Loucy (cell line): ENCODE measurements at regions not wholly inside any gene's neighbourhood (a gene's known extent, or its start where the extent isn't known, plus 50 kb on each side); places are given as distances from the start of the nearest gene placed in this dataset.

Experiments
- H2AFZ ChIP-seq: fragments of 200-600 bp; sonication (generic); 2 replicates; pipeline ENCODE4 v1.6.0; 2016; ENCODE audit warnings: antibody characterized with exemption, mild to moderate bottlenecking, low read length, moderate library complexity
- H3F3A ChIP-seq: fragments of 200-600 bp; 2 replicates; pipeline ENCODE4 v1.6.0; 2016; ENCODE audit warnings: antibody characterized with exemption, low read depth, mild to moderate bottlenecking
- H3K27me3 ChIP-seq: fragments of 200-600 bp; sonication (generic); 2 replicates; pipeline ENCODE4 v1.6.1; 2014; ENCODE audit warnings: low read length, mild to moderate bottlenecking; ENCODE audit not compliant: insufficient read depth, poor library complexity, severe bottlenecking
- H3K36me3 ChIP-seq: fragments of 200-600 bp; sonication (generic); 2 replicates; pipeline ENCODE4 v1.6.1; 2016; ENCODE audit warnings: low read length; ENCODE audit not compliant: insufficient read depth
- H3K4me1 ChIP-seq: fragments of 200-600 bp; sonication (generic); 2 replicates; pipeline ENCODE4 v1.5.1; 2014; ENCODE audit warnings: low read length, mild to moderate bottlenecking; ENCODE audit not compliant: insufficient read depth, poor library complexity, severe bottlenecking
- H3K4me2 ChIP-seq: fragments of 200-600 bp; sonication (generic); 2 replicates; pipeline ENCODE4 v1.6.0; 2014; ENCODE audit warnings: antibody characterized with exemption, low read length, low read depth, mild to moderate bottlenecking; ENCODE audit not compliant: poor library complexity, severe bottlenecking
- H3K4me3 ChIP-seq: fragments of 200-600 bp; sonication (generic); 2 replicates; pipeline ENCODE4 v1.5.1; 2014; ENCODE audit warnings: low read length, mild to moderate bottlenecking, mixed read lengths; ENCODE audit not compliant: poor library complexity, severe bottlenecking
- H3K79me2 ChIP-seq: fragments of 200-600 bp; sonication (generic); 2 replicates; pipeline ENCODE4 v1.6.1; 2014; ENCODE audit warnings: low read length; ENCODE audit not compliant: insufficient read depth
- H3K9ac ChIP-seq: fragments of 200-600 bp; sonication (generic); 2 replicates; pipeline ENCODE4 v1.6.0; 2014; ENCODE audit warnings: mild to moderate bottlenecking, low read depth, low read length, moderate library complexity; ENCODE audit not compliant: poor library complexity, severe bottlenecking
- H3K9me2 ChIP-seq: fragments of 200-600 bp; sonication (generic); replicated peaks from 2 replicates; pipeline ENCODE4 v1.6.1; 2016; ENCODE audit warnings: low read depth, low read length, mixed read lengths
- H3K9me3 ChIP-seq: fragments of 200-600 bp; sonication (generic); 2 replicates; pipeline ENCODE4 v1.6.1; 2014; ENCODE audit warnings: mild to moderate bottlenecking, antibody characterized with exemption, low read length, low read depth; ENCODE audit not compliant: insufficient read depth
- H4K20me1 ChIP-seq: fragments of 200-600 bp; sonication (generic); 2 replicates; pipeline ENCODE4 v1.6.0; 2014; ENCODE audit warnings: antibody characterized with exemption, low read length, mild to moderate bottlenecking; ENCODE audit not compliant: insufficient read depth, poor library complexity, severe bottlenecking
- CTCF ChIP-seq: fragments of 200-600 bp; sonication (generic); conservative IDR thresholded peaks from 2 replicates; pipeline ENCODE4 v1.5.1; 2014; ENCODE audit warnings: mild to moderate bottlenecking, antibody characterized with exemption, low read length
- EZH2phosphoT487 ChIP-seq: fragments of 200-600 bp; IDR thresholded peaks from 2 replicates; pipeline ENCODE4 v1.6.1; 2018; ENCODE audit warnings: antibody characterized with exemption, mild to moderate bottlenecking, moderate library complexity, borderline replicate concordance

GRCh38 chr9:84189904-84190303 is 150.7 kb downstream of the SLC28A3 start:
- Histone ChIP-seq H3K9ac (no peak overlapping the region), H2AFZ (no peak overlapping the region), H3K27me3 (no peaks in the 10 kb centered on the region), H4K20me1 (no peaks in the 10 kb centered on the region), H3K79me2 (no peaks in the 10 kb centered on the region), H3K9me2 (no peaks in the 10 kb centered on the region), H3F3A (no peaks in the 10 kb centered on the region), H3K4me1 (no peaks in the 10 kb centered on the region), H3K4me2 (no peak overlapping the region), H3K36me3 (no peaks in the 10 kb centered on the region), H3K4me3 (no peak overlapping the region), H3K9me3 (peaks cover 4% of the 10 kb centered on the region; the same call in 1 of the 2 replicates)
- no peak for TF ChIP-seq EZH2phosphoT487

- H2AFZ ChIP-seq: no peak overlapping the region
- H3K9me2 ChIP-seq: no peaks in the 10 kb centered on the region
- no peaks in the 10 kb centered on the region for H3K27me3 ChIP-seq
- H3K79me2 ChIP-seq: no peaks in the 10 kb centered on the region
- H3K9ac ChIP-seq: no peak overlapping the region
- H4K20me1 ChIP-seq: no peaks in the 10 kb centered on the region
- H3K4me1 ChIP-seq: no peaks in the 10 kb centered on the region
- no peak for TF ChIP-seq CTCF
- no peak for TF ChIP-seq EZH2phosphoT487
- H3K4me3 ChIP-seq: no peak overlapping the region
- no peaks in the 10 kb centered on the region for H3K36me3 ChIP-seq
- H3F3A ChIP-seq: no peaks in the 10 kb centered on the region
- H3K9me3 ChIP-seq: peaks cover 4% of the 10 kb centered on the region; the same call in 1 of the 2 replicates
- H3K4me2 ChIP-seq: no peak overlapping the region
Observed at GRCh38 chr9:84190411-84190810, 150.1 kb downstream of the SLC28A3 start.

DNA sequence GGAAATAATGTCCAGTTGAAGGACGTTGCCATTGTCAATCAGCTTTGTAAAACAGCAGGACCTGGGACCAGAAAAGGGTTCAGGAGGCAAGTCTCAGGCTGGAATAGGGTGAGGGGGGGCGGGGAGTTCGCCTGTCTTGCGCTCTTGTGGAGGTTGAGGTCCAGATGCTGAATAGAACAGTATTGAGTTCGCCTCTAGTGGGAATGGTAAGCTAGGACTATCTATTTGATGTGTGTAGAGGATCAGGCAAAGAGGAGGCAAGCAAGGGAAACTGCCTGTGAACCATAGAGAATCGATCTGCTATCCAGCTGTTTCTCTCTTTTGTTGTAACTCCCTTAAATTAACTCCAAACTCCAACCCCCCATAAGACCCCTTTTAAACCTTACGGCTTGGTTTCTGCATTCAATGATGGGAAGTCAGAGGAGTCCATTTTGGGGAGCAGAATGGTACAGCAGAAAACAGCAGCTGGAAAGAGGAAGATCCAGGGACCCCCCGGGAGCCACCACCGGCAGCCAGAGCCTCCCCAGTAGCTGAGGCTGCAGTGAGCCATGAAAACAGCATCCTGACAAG is 133.7 kb downstream of the SLC28A3 start:
- Histone ChIP-seq H3K79me2 (no peaks in the 10 kb centered on the region), H2AFZ (no peak overlapping the region), H3K4me1 (no peaks in the 10 kb centered on the region), H4K20me1 (no peaks in the 10 kb centered on the region), H3K4me3 (no peak overlapping the region), H3K36me3 (no peaks in the 10 kb centered on the region), H3K9me2 (no peaks in the 10 kb centered on the region), H3K27me3 (no peaks in the 10 kb centered on the region), H3K9ac (no peak overlapping the region), H3K9me3 (no peaks in the 10 kb centered on the region), H3F3A (no peaks in the 10 kb centered on the region), H3K4me2 (no peak overlapping the region)
- TF ChIP-seq CTCF: no peak
- TF ChIP-seq EZH2phosphoT487: no peak

- Histone ChIP-seq H3F3A (no peaks in the 10 kb centered on the region), H3K36me3 (no peaks in the 10 kb centered on the region), H3K9ac (no peak overlapping the region), H3K9me2 (no peaks in the 10 kb centered on the region), H3K4me3 (no peak overlapping the region), H3K27me3 (no peaks in the 10 kb centered on the region), H3K4me1 (no peaks in the 10 kb centered on the region), H2AFZ (no peak overlapping the region), H4K20me1 (no peaks in the 10 kb centered on the region), H3K79me2 (no peaks in the 10 kb centered on the region), H3K4me2 (no peak overlapping the region), H3K9me3 (no peaks in the 10 kb centered on the region)
- TF ChIP-seq CTCF: no peak
Observed at GRCh38 chr9:84207491-84207951, 133.0 kb downstream of the SLC28A3 start.
